SK-N-SH (cell line): ENCODE measurements at regions not wholly inside any gene's neighbourhood (a gene's known extent, or its start where the extent isn't known, plus 50 kb on each side); places are given as distances from the start of the nearest gene placed in this dataset.

Experiments used
- CHD2 ChIP-seq: fragments of 150-350 bp; IDR thresholded peaks from 2 replicates; pipeline ENCODE4 v1.6.1; 2018; ENCODE audit warnings: low read length; ENCODE audit not compliant: partially characterized antibody
- CTCF ChIP-seq: fragments of 200-600 bp; sonication (generic); IDR thresholded peaks from 2 replicates; pipeline ENCODE4 v1.6.1; 2017; ENCODE audit warnings: antibody characterized with exemption, mild to moderate bottlenecking, moderate library complexity
- EP300 ChIP-seq, 2 experiments: IDR thresholded peaks; 2 replicates each; pipeline versions ENCODE4 v1.4.0 to v1.6.1; 2012; ENCODE audit warnings: borderline replicate concordance in 1 of 2, low read depth in 1 of 2, low read length in 1 of 2
- EZH2phosphoT487 ChIP-seq: fragments of 200-600 bp; sonication (generic); IDR thresholded peaks from 2 replicates; pipeline ENCODE4 v1.6.1; 2017; ENCODE audit warnings: low read depth, mixed run types, mild to moderate bottlenecking, antibody characterized with exemption, moderate library complexity, borderline replicate concordance
- GABPA ChIP-seq: IDR thresholded peaks from 2 replicates; pipeline ENCODE4 v1.4.0; 2012; ENCODE audit warnings: low read depth, mild to moderate bottlenecking
- POLR2AphosphoS5 ChIP-seq: IDR thresholded peaks from 2 replicates; pipeline ENCODE4 v1.6.1; 2012; ENCODE audit warnings: low read depth, low read length
- RAD21 ChIP-seq: IDR thresholded peaks from 2 replicates; pipeline ENCODE4 v1.6.1; 2012; ENCODE audit warnings: mild to moderate bottlenecking, low read length
- REST ChIP-seq: IDR thresholded peaks from 2 replicates; pipeline ENCODE4 v1.6.1; 2012; ENCODE audit warnings: mild to moderate bottlenecking, low read depth, low read length, moderate library complexity
- RXRA ChIP-seq: IDR thresholded peaks from 2 replicates; pipeline ENCODE4 v1.4.0; 2012; ENCODE audit warnings: low read depth, mild to moderate bottlenecking, borderline replicate concordance
- SIN3A ChIP-seq: IDR thresholded peaks from 2 replicates; pipeline ENCODE4 v1.6.1; 2012; ENCODE audit warnings: low read depth, mild to moderate bottlenecking, low read length, moderate library complexity, borderline replicate concordance
- SMC3 ChIP-seq: IDR thresholded peaks from 2 replicates; pipeline ENCODE4 v1.6.1; 2012; ENCODE audit warnings: low read depth, low read length, improper control_type of control experiment
- TAF1 ChIP-seq: IDR thresholded peaks from 2 replicates; pipeline ENCODE4 v1.6.1; 2012; ENCODE audit warnings: low read depth, mild to moderate bottlenecking, low read length, moderate library complexity, borderline replicate concordance
- TF ChIP-seq, protein P1 (sequence below): IDR thresholded peaks from 2 replicates; pipeline ENCODE4 v1.4.0; 2012; ENCODE audit warnings: low read depth
- TF ChIP-seq, protein P2 (sequence below): fragments of 150-350 bp; IDR thresholded peaks from 2 replicates; pipeline ENCODE4 v1.6.1; 2017; ENCODE audit warnings: antibody characterized with exemption, low read length, low read depth, borderline replicate concordance

DNA sequence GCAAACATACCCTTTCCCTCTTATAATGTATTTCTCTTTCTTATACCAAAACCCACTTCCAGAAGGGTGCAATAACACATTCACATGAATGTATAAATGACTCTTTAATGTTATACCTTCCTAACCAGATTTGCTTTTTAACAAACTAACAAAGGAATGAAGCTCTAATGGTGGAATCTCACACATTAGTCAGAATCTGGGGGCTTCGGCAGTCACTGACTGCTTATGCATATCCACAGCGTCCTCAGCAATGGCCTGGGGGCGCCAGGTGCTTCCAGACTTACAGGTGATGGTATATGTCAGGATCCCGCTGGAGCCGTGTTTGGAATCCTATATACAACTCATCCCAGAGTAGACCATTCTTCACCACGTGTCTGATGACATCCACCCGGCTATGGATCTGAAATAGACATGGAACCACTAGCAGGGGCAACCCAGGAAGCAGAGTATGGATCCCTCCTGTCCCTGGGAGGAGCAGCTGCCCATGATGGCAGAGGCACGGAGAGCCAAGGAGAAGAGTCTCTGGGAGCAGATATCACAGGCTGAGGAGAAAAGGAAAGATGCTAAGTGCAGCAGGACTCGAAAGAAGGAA is 150.8 kb upstream of the RIPOR2 start:
- no peak for TF ChIP-seq CTCF
- TF ChIP-seq POLR2AphosphoS5: no peak
- no peak for TF ChIP-seq EP300 (IDR thresholded peaks at IDR 0.05; ENCODE audit: borderline replicate concordance in 1 of 2, low read depth in 1 of 2, low read length in 1 of 2)
- TF ChIP-seq SMC3: no peak
- no peak for TF ChIP-seq EZH2phosphoT487
- TF ChIP-seq, protein P1, sequence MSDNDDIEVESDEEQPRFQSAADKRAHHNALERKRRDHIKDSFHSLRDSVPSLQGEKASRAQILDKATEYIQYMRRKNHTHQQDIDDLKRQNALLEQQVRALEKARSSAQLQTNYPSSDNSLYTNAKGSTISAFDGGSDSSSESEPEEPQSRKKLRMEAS: no peak
- no peak for TF ChIP-seq TAF1
- no peak for TF ChIP-seq REST
- TF ChIP-seq CHD2: no peak
- no peak for TF ChIP-seq RXRA
- TF ChIP-seq, protein P2, sequence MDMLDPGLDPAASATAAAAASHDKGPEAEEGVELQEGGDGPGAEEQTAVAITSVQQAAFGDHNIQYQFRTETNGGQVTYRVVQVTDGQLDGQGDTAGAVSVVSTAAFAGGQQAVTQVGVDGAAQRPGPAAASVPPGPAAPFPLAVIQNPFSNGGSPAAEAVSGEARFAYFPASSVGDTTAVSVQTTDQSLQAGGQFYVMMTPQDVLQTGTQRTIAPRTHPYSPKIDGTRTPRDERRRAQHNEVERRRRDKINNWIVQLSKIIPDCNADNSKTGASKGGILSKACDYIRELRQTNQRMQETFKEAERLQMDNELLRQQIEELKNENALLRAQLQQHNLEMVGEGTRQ: no peak
- no peak for TF ChIP-seq GABPA
- TF ChIP-seq RAD21: no peak
- no peak for TF ChIP-seq SIN3A
